ENCODE measurements at regions not wholly inside any gene's neighbourhood (a gene's known extent, or its start where the extent isn't known, plus 50 kb on each side); places are given as distances from the start of the nearest gene placed in this dataset.

- TF ChIP-seq POLR2A (IDR thresholded peaks at IDR 0.05) = no peak
- TF ChIP-seq CTCF (IDR thresholded peaks at IDR 0.05 in 4 of 5, conservative IDR thresholded peaks at IDR 0.05 in 1 of 5) = no peak
Measured at GRCh38 chr18:67411116-67411515, 105.4 kb downstream of the DSEL start.

All from gastrocnemius medialis (tissue), 4 donors.